H1 (cell line): ENCODE measurements at regions not wholly inside any gene's neighbourhood (a gene's known extent, or its start where the extent isn't known, plus 50 kb on each side); places are given as distances from the start of the nearest gene placed in this dataset.

Experiments used
- CBX5 ChIP-seq: fragments of 300-800, 300-1000 bp; sonication (generic); IDR thresholded peaks from 2 replicates; pipeline ENCODE4 v1.7.1; 2016; ENCODE audit warnings: antibody characterized with exemption, low read length, low read depth
- CEBPB ChIP-seq: IDR thresholded peaks from 2 replicates; pipeline ENCODE4 v1.6.1; 2012; ENCODE audit warnings: low read depth, low read length
- CREB1 ChIP-seq: IDR thresholded peaks from 2 replicates; pipeline ENCODE4 v1.6.1; 2012; ENCODE audit warnings: inconsistent platforms
- CTCF ChIP-seq, 3 experiments: IDR thresholded peaks; 1 replicate in 2 of 3; 2 replicates in 1 of 3; pipeline versions ENCODE4 v1.5.1 to v1.6.1; 2011; ENCODE audit warnings: low read length in 3 of 3, mild to moderate bottlenecking in 3 of 3, inconsistent platforms in 2 of 3, low read depth in 1 of 3, moderate library complexity in 1 of 3; ENCODE audit not compliant: insufficient read depth in 1 of 3; ENCODE audit errors: control extremely low read depth in 1 of 3
- EP300 ChIP-seq, 2 experiments: IDR thresholded peaks; 1 replicate in 1 of 2; 2 replicates in 1 of 2; pipeline ENCODE4 v1.6.1; 2011 to 2012; ENCODE audit warnings: low read depth in 2 of 2, low read length in 2 of 2, mild to moderate bottlenecking in 2 of 2, borderline replicate concordance in 1 of 2, inconsistent platforms in 1 of 2, moderate library complexity in 1 of 2
- EZH2 ChIP-seq: fragments of 200-600 bp; sonication (generic); IDR thresholded peaks from 2 replicates; pipeline ENCODE4 v1.7.1; 2012; ENCODE audit warnings: low read depth, mild to moderate bottlenecking, moderate library complexity, low read length, inconsistent platforms; ENCODE audit not compliant: severe bottlenecking
- MAFK ChIP-seq: IDR thresholded peaks from 2 replicates; pipeline ENCODE4 v1.6.1; 2012; ENCODE audit warnings: low read depth, mild to moderate bottlenecking, improper control_type of control experiment, low read length
- MAX ChIP-seq: IDR thresholded peaks from 2 replicates; pipeline ENCODE4 v1.6.1; 2012; ENCODE audit warnings: inconsistent platforms
- POLR2A ChIP-seq, 2 experiments: IDR thresholded peaks; 1 replicate in 1 of 2; 2 replicates in 1 of 2; pipeline ENCODE4 v1.6.1; 2011; ENCODE audit warnings: low read depth in 2 of 2, low read length in 2 of 2, mild to moderate bottlenecking in 2 of 2; ENCODE audit errors: control extremely low read depth in 1 of 2
- POLR2AphosphoS5 ChIP-seq: IDR thresholded peaks from 2 replicates; pipeline ENCODE4 v1.6.1; 2011; ENCODE audit warnings: low read depth, low read length
- SAP30 ChIP-seq: fragments of 300-600 bp; sonication (generic); IDR thresholded peaks from 2 replicates; pipeline ENCODE4 v1.7.1; 2012; ENCODE audit warnings: low read length, moderate library complexity, mild to moderate bottlenecking, inconsistent platforms; ENCODE audit not compliant: insufficient read depth, insufficient replicate concordance
- SRF ChIP-seq: IDR thresholded peaks from 2 replicates; pipeline ENCODE4 v1.6.1; 2011; ENCODE audit warnings: mild to moderate bottlenecking, low read depth, low read length, moderate library complexity
- TAF1 ChIP-seq: IDR thresholded peaks from 2 replicates; pipeline ENCODE4 v1.6.1; 2011; ENCODE audit warnings: mild to moderate bottlenecking, low read depth, low read length
- ZNF274 ChIP-seq: IDR thresholded peaks from 2 replicates; pipeline ENCODE4 v1.7.0; 2012; ENCODE audit warnings: low read length, borderline replicate concordance; ENCODE audit errors: extremely low read depth

DNA sequence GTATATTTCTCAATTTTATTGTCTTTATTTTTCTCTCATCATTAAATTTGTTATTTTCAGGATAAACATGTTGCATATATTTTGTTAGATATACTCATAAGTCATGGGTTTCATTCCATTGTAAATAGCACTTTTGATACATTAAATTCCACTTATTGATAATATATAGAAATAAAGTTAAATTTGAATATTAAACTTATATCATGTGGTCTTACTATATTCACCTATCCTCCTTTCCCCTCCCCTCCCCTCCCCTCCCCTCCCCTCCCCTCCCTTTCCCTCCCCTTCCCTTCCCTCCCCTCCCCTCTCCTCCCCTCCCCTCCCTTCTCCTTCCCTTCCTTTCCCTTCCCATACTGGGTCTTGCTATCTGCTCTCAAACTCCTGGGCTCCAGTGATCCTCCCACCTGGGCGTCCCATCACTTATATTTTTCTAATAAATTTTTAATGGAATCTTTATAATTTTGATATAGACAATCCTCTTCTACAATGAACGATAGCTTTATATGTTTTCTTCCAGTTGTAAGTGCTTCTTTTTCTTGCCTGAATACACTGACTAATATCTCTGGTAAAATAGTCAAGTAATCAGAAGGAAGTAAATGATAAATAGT is 692.4 kb downstream of the C6orf118 start:
- TF ChIP-seq SAP30 (no peak), POLR2A (IDR thresholded peaks at IDR 0.05; ENCODE audit: control extremely low read depth in 1 of 2, low read depth in 2 of 2, low read length in 2 of 2) (no peak), TAF1 (no peak), CREB1 (no peak), CTCF (IDR thresholded peaks at IDR 0.05; ENCODE audit: control extremely low read depth in 1 of 3, insufficient read depth in 1 of 3, low read depth in 1 of 3, low read length in 3 of 3) (no peak), EP300 (IDR thresholded peaks at IDR 0.05; ENCODE audit: borderline replicate concordance in 1 of 2, low read depth in 2 of 2, low read length in 2 of 2) (no peak), ZNF274 (no peak), CEBPB (no peak), MAX (no peak), MAFK (no peak), CBX5 (no peak), POLR2AphosphoS5 (no peak), EZH2 (no peak), SRF (no peak)
